IMR-90 (cell line): ENCODE measurements at regions not wholly inside any gene's neighbourhood (a gene's known extent, or its start where the extent isn't known, plus 50 kb on each side); places are given as distances from the start of the nearest gene placed in this dataset.

Experiments
- ATAC-seq: fragments of 200-7000 bp; cut with Tn5 transposase; 2 replicates; pipeline ENCODE4 v1.9.1; 2020; ENCODE audit warnings: low read depth, mild to moderate bottlenecking, moderate library complexity
- BruUV-seq: library from RNA; stranded (reverse); fragments of 400-500 nt; replicated peaks from 2 replicates; lab custom pipeline; 2021; lab: Mats Ljungman, UMichigan
- CTCF ChIA-PET: fragments of 300-600 bp; formaldehyde crosslinking; extraction: SDS; loops from one replicate; lab custom pipeline; 2021; ENCODE audit warnings: antibody characterized with exemption; lab: Yijun Ruan, JAX
- POLR2A ChIA-PET: fragments of 300-600 bp; sonication (Branson Sonifier 250); formaldehyde crosslinking; loops from one replicate; lab custom pipeline; 2022; ENCODE audit warnings: antibody characterized with exemption; ENCODE audit not compliant: unreplicated experiment; lab: Charles Lee
- DNase-seq: peaks from one replicate; pipeline ENCODE4 v3.0.0; 2013
- H2AFZ ChIP-seq: replicated peaks from 2 replicates; pipeline ENCODE3; 2013; ENCODE audit warnings: low read length, mild to moderate bottlenecking; ENCODE audit not compliant: poor library complexity
- H2AK5ac ChIP-seq: 2 replicates; pipeline ENCODE4 v1.6.1; 2013; ENCODE audit warnings: low read depth, low read length, inconsistent platforms
- H2AK9ac ChIP-seq: replicated peaks from 2 replicates; pipeline ENCODE3; 2013; ENCODE audit warnings: mild to moderate bottlenecking, low read depth, low read length, moderate library complexity; ENCODE audit not compliant: poor library complexity
- H2BK120ac ChIP-seq: 2 replicates; pipeline ENCODE4 v1.6.1; 2013; ENCODE audit warnings: low read depth, low read length, inconsistent platforms
- H2BK15ac ChIP-seq: 3 replicates; pipeline ENCODE4 v1.6.1; 2013; ENCODE audit warnings: low read depth, low read length, inconsistent platforms
- H2BK20ac ChIP-seq: 2 replicates; pipeline ENCODE4 v1.6.1; 2013; ENCODE audit warnings: low read depth, mild to moderate bottlenecking, inconsistent platforms, low read length, moderate library complexity
- H2BK5ac ChIP-seq: 2 replicates; pipeline ENCODE4 v1.6.1; 2013; ENCODE audit warnings: mild to moderate bottlenecking, low read depth, low read length, inconsistent platforms; ENCODE audit not compliant: poor library complexity, severe bottlenecking
- H3K14ac ChIP-seq: replicated peaks from 2 replicates; pipeline ENCODE4 v1.6.1; 2013; ENCODE audit warnings: low read depth, low read length, inconsistent platforms
- H3K18ac ChIP-seq: 2 replicates; pipeline ENCODE4 v1.6.1; 2013; ENCODE audit warnings: low read depth, low read length, control low read depth
- H3K23ac ChIP-seq: 2 replicates; pipeline ENCODE4 v1.6.1; 2013; ENCODE audit warnings: low read depth, low read length, inconsistent platforms
- H3K27ac ChIP-seq: 2 replicates; pipeline ENCODE4 v1.5.1; 2013; ENCODE audit warnings: mild to moderate bottlenecking, control low read depth, low read length; ENCODE audit not compliant: insufficient read depth
- H3K27me3 ChIP-seq: 2 replicates; pipeline ENCODE4 v1.6.1; 2013; ENCODE audit warnings: low read length; ENCODE audit not compliant: control insufficient read depth, insufficient read depth
- H3K36me3 ChIP-seq: 2 replicates; pipeline ENCODE4 v1.6.1; 2013; ENCODE audit warnings: low read length, mixed read lengths; ENCODE audit not compliant: control insufficient read depth, insufficient read depth
- H3K4ac ChIP-seq: 2 replicates; pipeline ENCODE4 v1.6.1; 2013; ENCODE audit warnings: low read depth, low read length, inconsistent platforms
- H3K4me1 ChIP-seq: 2 replicates; pipeline ENCODE4 v1.6.1; 2013; ENCODE audit warnings: low read length, mixed read lengths; ENCODE audit not compliant: control insufficient read depth, insufficient read depth
- H3K4me2 ChIP-seq: 2 replicates; pipeline ENCODE4 v1.6.1; 2013; ENCODE audit warnings: low read depth, mild to moderate bottlenecking, control low read depth, low read length, moderate library complexity
- H3K4me3 ChIP-seq: 2 replicates; pipeline ENCODE4 v1.5.1; 2013; ENCODE audit warnings: low read depth, mild to moderate bottlenecking, control low read depth, low read length, moderate library complexity; ENCODE audit not compliant: insufficient read depth
- H3K56ac ChIP-seq: 2 replicates; pipeline ENCODE4 v1.6.1; 2013; ENCODE audit warnings: low read length, inconsistent platforms; ENCODE audit not compliant: insufficient read depth; ENCODE audit errors: extremely low read depth
- H3K79me1 ChIP-seq, 2 experiments: 2 replicates each; pipeline ENCODE4 v1.6.1; 2013; ENCODE audit warnings: low read length in 2 of 2, inconsistent platforms in 1 of 2, low read depth in 1 of 2
- H3K9ac ChIP-seq: 2 replicates; pipeline ENCODE4 v1.6.1; 2013; ENCODE audit warnings: low read depth, low read length, control low read depth
- H3K9me1 ChIP-seq: 2 replicates; pipeline ENCODE4 v1.6.1; 2013; ENCODE audit warnings: low read length, inconsistent platforms; ENCODE audit not compliant: insufficient read depth
- H3K9me3 ChIP-seq: 2 replicates; pipeline ENCODE4 v1.6.1; 2013; ENCODE audit warnings: low read length; ENCODE audit not compliant: control insufficient read depth, insufficient read depth
- H4K20me1 ChIP-seq: 2 replicates; pipeline ENCODE4 v1.6.1; 2013; ENCODE audit warnings: low read length, inconsistent platforms; ENCODE audit not compliant: insufficient read depth
- H4K5ac ChIP-seq: 2 replicates; pipeline ENCODE4 v1.6.1; 2013; ENCODE audit warnings: mild to moderate bottlenecking, low read depth, low read length, control low read depth
- H4K8ac ChIP-seq, 2 experiments: 2 replicates each; pipeline ENCODE4 v1.6.1; 2013; ENCODE audit warnings: low read depth in 2 of 2, low read length in 2 of 2, control low read depth in 1 of 2, inconsistent platforms in 1 of 2
- H4K91ac ChIP-seq: 2 replicates; pipeline ENCODE4 v1.6.1; 2013; ENCODE audit warnings: low read depth, low read length, inconsistent platforms; ENCODE audit not compliant: insufficient read depth
- CEBPB ChIP-seq: IDR thresholded peaks from 2 replicates; pipeline ENCODE4 v1.6.1; 2012; ENCODE audit warnings: low read depth, low read length, improper control_type of control experiment
- CTCF ChIP-seq: conservative IDR thresholded peaks from 2 replicates; pipeline ENCODE4 v1.5.1; 2012; ENCODE audit warnings: mild to moderate bottlenecking, low read depth, low read length, improper control_type of control experiment
- FOS ChIP-seq: fragments of 150-350 bp; IDR thresholded peaks from 2 replicates; pipeline ENCODE4 v1.6.1; 2016; ENCODE audit warnings: low read depth, low read length
- MAZ ChIP-seq: IDR thresholded peaks from 2 replicates; pipeline ENCODE4 v1.6.1; 2012; ENCODE audit warnings: low read depth, mild to moderate bottlenecking, low read length, improper control_type of control experiment, moderate library complexity, borderline replicate concordance
- RCOR1 ChIP-seq: IDR thresholded peaks from 2 replicates; pipeline ENCODE4 v1.6.1; 2012; ENCODE audit warnings: mild to moderate bottlenecking, low read length, improper control_type of control experiment; ENCODE audit not compliant: insufficient replicate concordance
- RFX5 ChIP-seq: IDR thresholded peaks from 2 replicates; pipeline ENCODE4 v1.8.0; 2012; ENCODE audit warnings: low read depth, mild to moderate bottlenecking, low read length, moderate library complexity
- dilution Hi-C: fragments of 300-500 bp; cut with HindIII; formaldehyde crosslinking; loops from one replicate; pipeline ENCODE4 v1.14.3; 2018; ENCODE audit warnings: low sequenced_read_pairs; ENCODE audit not compliant: unreplicated experiment
- in situ Hi-C: fragments of 300-500 bp; cut with MboI; formaldehyde crosslinking; loops from 3 replicates; pipeline ENCODE4 v1.14.3; 2019; ENCODE audit warnings: low sequenced_read_pairs, inconsistent platforms, mixed read lengths
- intact Hi-C: fragments of 100-400 bp; cut with micrococcal nuclease; formaldehyde crosslinking; loops from 2 replicates; pipeline ENCODE4 v1.10.0; 2022

GRCh38 chr4:125787707-125788106 is 473.0 kb downstream of the FAT4 start:
- Histone ChIP-seq H3K56ac (no peak overlapping the region), H4K91ac (no peak overlapping the region), H3K27me3 (no peaks in the 10 kb centered on the region), H3K14ac (no peak overlapping the region), H3K4ac (no peak overlapping the region), H2BK20ac (no peak overlapping the region), H3K4me1 (no peaks in the 10 kb centered on the region), H2BK5ac (no peak overlapping the region), H2AK9ac (no peak overlapping the region), H3K23ac (no peak overlapping the region), H3K27ac (no peak overlapping the region), H2BK15ac (no peak overlapping the region), H3K9ac (no peak overlapping the region), H2AFZ (no peak overlapping the region), H3K4me2 (no peak overlapping the region), H3K9me3 (no peaks in the 10 kb centered on the region), H3K79me1 (no peaks in the 10 kb centered on the region), H3K4me3 (no peak overlapping the region), H3K18ac (no peak overlapping the region), H3K9me1 (no peaks in the 10 kb centered on the region), H4K8ac (no peak overlapping the region), H3K36me3 (no peaks in the 10 kb centered on the region), H4K20me1 (no peaks in the 10 kb centered on the region), H2AK5ac (no peak overlapping the region), H2BK120ac (no peak overlapping the region), H4K5ac (no peak overlapping the region)
- dilution Hi-C loops: no loop called here
- DNase-seq (no peak), ATAC-seq (no peak)
- ChIA-PET CTCF (interaction anchor here (0.6 to 1.6 kb wide), 3 partner anchors 10 to 189 kb away, joined by 3 read pairs; no protein-coding TSS in a partner anchor), POLR2A (no interaction called here)
- in situ Hi-C loops: no loop called here
- intact Hi-C loops: no loop called here
- peak; percentile 31; the same call in 1 of the 2 replicates for TF ChIP-seq CTCF
- TF ChIP-seq FOS: no peak
- no peak for TF ChIP-seq RFX5
- TF ChIP-seq RCOR1: no peak
- TF ChIP-seq MAZ: no peak
- no peak for TF ChIP-seq CEBPB
- no TSS peak for BruUV-seq
